ENCODE measurements at regions not wholly inside any gene's neighbourhood (a gene's known extent, or its start where the extent isn't known, plus 50 kb on each side); places are given as distances from the start of the nearest gene placed in this dataset.
"Not testable (repeated sequence)": the region's sequence is repeated elsewhere in the genome, so short reads cannot be mapped to it uniquely, and the experiment has no call there.

DNA sequence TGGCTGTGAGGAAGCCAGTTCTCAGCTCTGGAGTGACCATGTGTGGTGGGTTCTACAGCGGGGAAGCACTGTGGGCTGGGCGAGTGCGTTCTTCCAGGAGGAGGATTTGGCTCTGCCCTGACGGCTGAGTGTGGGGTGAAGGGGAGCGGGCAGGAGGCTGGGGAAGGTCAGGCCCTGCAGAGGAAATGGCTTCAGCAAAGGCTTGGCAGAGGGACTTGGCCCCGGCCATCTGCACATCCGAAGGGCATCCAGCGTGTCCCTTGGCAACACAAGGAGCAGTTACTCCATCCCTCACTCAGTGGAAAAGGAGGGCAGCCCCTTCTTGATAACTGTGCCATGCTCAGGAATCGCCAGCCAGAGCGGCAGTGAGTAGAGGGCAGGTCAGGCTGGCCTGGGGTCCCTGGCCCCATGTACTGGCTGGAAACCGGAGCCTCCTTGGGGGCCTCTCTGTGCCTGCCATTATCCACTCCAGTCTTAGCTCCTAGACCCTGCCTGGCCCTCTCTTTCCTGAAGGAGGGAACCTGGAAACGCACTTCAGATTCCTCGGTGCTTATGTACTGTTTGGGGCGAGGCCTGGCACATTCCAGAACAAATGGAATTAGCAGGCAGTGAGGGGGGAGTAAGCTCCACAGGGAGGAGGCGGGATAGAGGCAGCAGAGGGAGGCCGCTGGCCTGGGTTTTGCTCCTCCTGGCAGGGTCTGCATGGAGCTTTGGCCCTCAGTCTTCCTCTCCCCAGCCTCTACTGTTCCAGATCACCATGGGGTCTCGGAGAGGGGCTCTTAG is 133.6 kb upstream of the NCOR2 start:
- Histone ChIP-seq H3K9ac (ENCODE audit: insufficient read length) (no peak overlapping the region), H3K36me3 (ENCODE audit: insufficient read depth, low read length) (no peaks in the 10 kb centered on the region), H3K9me3 (ENCODE audit: low read depth, low read length) (no peaks in the 10 kb centered on the region), H3K4me3 (no peak overlapping the region), H3K27ac (no peak overlapping the region)
- TF ChIP-seq FOXP2 (optimal IDR thresholded peaks at IDR 0.05; ENCODE audit: control extremely low read depth, extremely low read length, insufficient read depth), result no peak
- TF ChIP-seq EZH2 (IDR thresholded peaks at IDR 0.05), result no peak
- TF ChIP-seq POLR2AphosphoS5 (IDR thresholded peaks at IDR 0.05; ENCODE audit: borderline replicate concordance, low read depth, low read length), result no peak
- DNase-seq (ENCODE audit: low read depth, low spot score), result no peak

DNA sequence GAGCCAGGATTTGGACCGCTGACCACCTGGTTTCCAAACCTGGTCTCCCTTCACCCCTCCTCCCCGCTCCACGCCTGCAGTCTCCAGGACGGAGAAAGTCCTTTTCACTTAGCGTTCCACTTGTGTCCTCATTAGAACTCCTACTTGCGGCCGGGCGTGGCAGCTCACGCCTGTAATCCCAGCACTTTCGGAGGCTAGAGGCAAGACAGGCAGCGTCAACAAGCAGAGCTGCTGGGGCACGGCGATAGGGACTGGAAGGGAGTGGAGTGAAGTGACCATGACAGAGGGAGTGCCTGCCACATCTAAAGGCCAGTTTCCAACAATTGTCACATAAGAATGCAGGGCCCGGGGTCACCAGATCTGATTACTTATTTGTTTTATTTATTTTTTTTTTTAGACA is 132.5 kb upstream of the NCOR2 start:
- no peak overlapping the region for H3K4me3 ChIP-seq
- no peak for DNase-seq (ENCODE audit: low read depth, low spot score)
- H3K9ac ChIP-seq (ENCODE audit: insufficient read length), result no peak overlapping the region
- no peaks in the 10 kb centered on the region for H3K36me3 ChIP-seq (ENCODE audit: insufficient read depth, low read length)
- TF ChIP-seq FOXP2 (optimal IDR thresholded peaks at IDR 0.05; ENCODE audit: control extremely low read depth, extremely low read length, insufficient read depth), result no peak
- TF ChIP-seq EZH2 (IDR thresholded peaks at IDR 0.05), result no peak
- TF ChIP-seq POLR2AphosphoS5 (IDR thresholded peaks at IDR 0.05; ENCODE audit: borderline replicate concordance, low read depth, low read length), result no peak
- no peak overlapping the region for H3K27ac ChIP-seq
- no peaks in the 10 kb centered on the region for H3K9me3 ChIP-seq (ENCODE audit: low read depth, low read length)

DNA sequence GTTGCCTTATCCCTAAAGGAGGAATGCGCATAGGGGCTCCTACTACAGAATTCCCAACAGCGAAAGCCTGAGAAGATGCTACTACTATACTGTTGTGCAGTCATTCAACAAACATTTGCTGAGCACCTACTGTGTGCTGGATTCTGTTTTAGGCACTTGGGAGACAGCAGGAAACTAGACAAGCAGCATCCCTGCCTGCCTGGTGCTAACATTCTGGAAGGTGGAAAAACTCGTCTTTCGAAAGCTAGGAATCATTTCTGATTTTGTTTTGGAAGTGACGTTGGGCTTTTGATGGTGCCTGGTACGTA is 131.5 kb upstream of the NCOR2 start:
- no peak overlapping the region for H3K27ac ChIP-seq
- TF ChIP-seq POLR2AphosphoS5 (IDR thresholded peaks at IDR 0.05; ENCODE audit: borderline replicate concordance, low read depth, low read length) (no peak), EZH2 (IDR thresholded peaks at IDR 0.05) (no peak), FOXP2 (optimal IDR thresholded peaks at IDR 0.05; ENCODE audit: control extremely low read depth, extremely low read length, insufficient read depth) (no peak)
- DNase-seq (ENCODE audit: low read depth, low spot score), result no peak

DNA sequence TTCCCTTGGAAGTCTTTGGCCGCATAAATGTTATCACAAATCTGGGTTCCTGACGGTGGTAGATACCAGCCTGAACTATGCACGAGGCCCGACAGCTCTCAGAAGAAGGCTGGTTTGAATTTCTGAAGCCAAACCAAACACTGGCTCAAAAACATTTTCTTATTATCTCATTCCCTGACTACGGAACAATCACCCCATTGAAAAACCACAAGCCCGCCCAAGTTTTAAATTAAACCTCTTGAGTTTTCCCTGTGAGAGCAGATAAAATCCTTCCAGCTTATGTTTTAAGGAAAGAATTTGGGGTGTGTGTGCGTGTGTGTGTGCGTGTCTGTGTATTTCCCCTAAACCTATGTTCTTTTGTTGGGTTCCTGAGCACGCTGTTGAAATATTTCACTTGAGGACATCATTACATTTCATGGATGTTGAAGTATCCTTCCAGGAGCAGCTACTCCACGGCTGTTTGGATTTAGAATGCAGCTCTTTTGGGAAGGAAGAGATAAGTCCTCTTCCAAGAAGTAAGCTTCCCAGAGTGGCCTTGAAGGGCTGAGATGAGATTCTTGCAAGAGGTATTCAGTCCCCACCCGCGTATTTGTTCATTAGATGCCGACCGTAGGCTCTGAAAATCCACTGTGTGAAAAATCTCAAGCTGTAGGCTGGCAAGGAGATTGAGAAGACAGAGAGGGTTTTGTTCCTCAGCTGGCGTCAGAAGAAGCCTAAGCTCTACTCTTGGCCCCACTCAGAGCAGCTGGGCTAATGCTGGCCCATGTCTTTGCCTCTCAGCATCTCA is 131.0 kb upstream of the NCOR2 start:
- no peak for DNase-seq (ENCODE audit: low read depth, low spot score)
- Histone ChIP-seq H3K4me3 (peak overlapping the region; percentile 23; the same call in 1 of the 2 replicates), H3K36me3 (ENCODE audit: insufficient read depth, low read length) (no peaks in the 10 kb centered on the region), H3K27ac (peak overlapping the region; percentile 53), H3K9me3 (ENCODE audit: low read depth, low read length) (no peaks in the 10 kb centered on the region), H3K9ac (ENCODE audit: insufficient read length) (peak overlapping the region; percentile 35)
- no peak for TF ChIP-seq POLR2AphosphoS5 (IDR thresholded peaks at IDR 0.05; ENCODE audit: borderline replicate concordance, low read depth, low read length)
- no peak for TF ChIP-seq EZH2 (IDR thresholded peaks at IDR 0.05)
- TF ChIP-seq FOXP2 (optimal IDR thresholded peaks at IDR 0.05; ENCODE audit: control extremely low read depth, extremely low read length, insufficient read depth), result no peak

More for the DNA sequence above, 131.5 kb upstream of the NCOR2 start:
- Histone ChIP-seq H3K36me3 (ENCODE audit: insufficient read depth, low read length) (no peaks in the 10 kb centered on the region), H3K9me3 (ENCODE audit: low read depth, low read length) (no peaks in the 10 kb centered on the region), H3K4me3 (no peak overlapping the region), H3K9ac (ENCODE audit: insufficient read length) (no peak overlapping the region)

DNA sequence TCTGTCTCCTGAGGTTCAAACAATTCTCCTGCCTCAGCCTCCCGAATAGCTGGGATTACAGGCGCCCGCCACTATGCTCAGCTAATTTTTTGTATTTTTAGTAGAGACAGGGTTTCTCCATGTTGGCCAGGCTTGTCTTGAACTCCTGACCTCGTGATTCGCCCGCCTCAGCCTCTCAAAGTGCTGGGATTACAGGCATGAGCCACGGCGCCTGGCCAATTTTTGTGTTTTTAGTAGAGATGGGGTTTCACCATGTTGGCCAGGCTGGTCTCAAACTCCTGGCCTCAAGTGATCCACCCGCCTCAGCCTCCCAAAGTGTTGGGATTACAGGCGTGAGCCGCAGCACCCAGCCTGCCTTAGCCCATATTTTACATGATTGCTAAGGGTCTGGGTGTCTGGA is 130.3 kb upstream of the NCOR2 start:
- H3K27ac ChIP-seq, result 0 out of 2 replicates have a peak overlapping the region, but pooled peaks have one; percentile 53
- not testable (repeated sequence) for DNase-seq (ENCODE audit: low read depth, low spot score); H3K9me3 ChIP-seq (ENCODE audit: low read depth, low read length); H3K4me3 ChIP-seq; H3K36me3 ChIP-seq (ENCODE audit: insufficient read depth, low read length); H3K9ac ChIP-seq (ENCODE audit: insufficient read length)

DNA sequence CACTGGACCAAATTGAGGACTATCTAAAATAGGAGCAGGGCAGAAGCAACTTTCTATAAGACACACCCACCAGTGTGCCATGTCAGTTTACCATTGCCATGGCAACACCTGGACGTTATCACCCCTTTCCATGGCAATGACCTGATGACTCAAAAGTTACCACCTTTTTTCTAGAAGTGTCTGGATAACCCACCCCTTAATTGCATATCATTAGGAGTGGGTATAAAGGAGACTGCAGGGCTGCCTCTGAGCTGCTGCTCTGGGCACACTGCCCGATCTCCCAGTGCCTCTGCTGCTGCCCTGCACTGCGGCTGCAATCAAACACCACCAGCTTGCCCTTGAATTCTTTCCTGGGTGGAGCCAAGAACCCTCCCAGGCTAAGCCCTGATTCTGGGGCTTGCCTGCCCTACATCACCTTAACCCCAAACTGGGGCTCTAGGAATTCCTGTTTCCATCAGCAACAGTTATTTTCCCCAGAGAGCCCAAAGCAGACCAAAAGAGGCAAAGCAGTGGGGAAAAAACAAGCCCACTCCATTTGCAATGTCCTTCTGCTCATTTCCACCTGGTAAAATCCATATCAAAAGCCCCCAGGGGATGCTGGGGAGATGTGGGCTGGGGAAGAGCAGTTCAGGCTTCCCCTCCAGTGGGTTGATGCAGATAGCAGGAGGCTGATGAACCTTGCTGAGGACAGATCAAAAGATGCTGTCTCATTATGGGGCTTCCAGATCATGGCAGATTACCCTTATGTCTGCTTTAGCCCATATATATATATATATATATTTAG is 129.5 kb upstream of the NCOR2 start:
- Histone ChIP-seq H3K27ac (no peak overlapping the region), H3K36me3 (ENCODE audit: insufficient read depth, low read length) (no peaks in the 10 kb centered on the region), H3K9ac (ENCODE audit: insufficient read length) (no peak overlapping the region), H3K4me3 (no peak overlapping the region), H3K9me3 (ENCODE audit: low read depth, low read length) (no peaks in the 10 kb centered on the region)
- no peak for TF ChIP-seq FOXP2 (optimal IDR thresholded peaks at IDR 0.05; ENCODE audit: control extremely low read depth, extremely low read length, insufficient read depth)
- no peak for TF ChIP-seq EZH2 (IDR thresholded peaks at IDR 0.05)
- TF ChIP-seq POLR2AphosphoS5 (IDR thresholded peaks at IDR 0.05; ENCODE audit: borderline replicate concordance, low read depth, low read length), result no peak
- no peak for DNase-seq (ENCODE audit: low read depth, low spot score)

DNA sequence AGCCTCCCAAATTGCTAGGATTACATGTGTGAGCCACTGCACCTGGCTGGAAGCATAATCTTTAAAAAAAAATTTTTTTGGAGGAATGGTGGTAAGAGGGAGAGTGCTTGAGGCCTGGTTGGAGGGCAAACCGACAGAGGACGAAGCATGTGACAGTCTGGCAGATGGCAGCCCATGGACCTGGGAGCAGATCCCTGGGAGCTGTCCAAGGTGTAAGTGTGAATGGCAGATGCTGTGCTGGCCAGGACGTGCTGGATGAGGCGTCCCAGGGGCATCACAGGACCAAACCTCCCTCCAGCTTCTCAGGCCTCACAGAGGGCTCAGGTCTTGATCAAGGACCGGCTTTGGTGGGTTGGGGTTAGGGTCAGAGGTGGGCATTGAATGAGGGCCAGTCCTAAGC is 128.4 kb upstream of the NCOR2 start:
- Histone ChIP-seq H3K4me3 (no peak overlapping the region), H3K36me3 (ENCODE audit: insufficient read depth, low read length) (no peaks in the 10 kb centered on the region), H3K9ac (ENCODE audit: insufficient read length) (no peak overlapping the region), H3K27ac (no peak overlapping the region), H3K9me3 (ENCODE audit: low read depth, low read length) (no peaks in the 10 kb centered on the region)
- TF ChIP-seq FOXP2 (optimal IDR thresholded peaks at IDR 0.05; ENCODE audit: control extremely low read depth, extremely low read length, insufficient read depth), result no peak
- no peak for TF ChIP-seq POLR2AphosphoS5 (IDR thresholded peaks at IDR 0.05; ENCODE audit: borderline replicate concordance, low read depth, low read length)
- TF ChIP-seq EZH2 (IDR thresholded peaks at IDR 0.05), result no peak
- DNase-seq (ENCODE audit: low read depth, low spot score), result no peak

DNA sequence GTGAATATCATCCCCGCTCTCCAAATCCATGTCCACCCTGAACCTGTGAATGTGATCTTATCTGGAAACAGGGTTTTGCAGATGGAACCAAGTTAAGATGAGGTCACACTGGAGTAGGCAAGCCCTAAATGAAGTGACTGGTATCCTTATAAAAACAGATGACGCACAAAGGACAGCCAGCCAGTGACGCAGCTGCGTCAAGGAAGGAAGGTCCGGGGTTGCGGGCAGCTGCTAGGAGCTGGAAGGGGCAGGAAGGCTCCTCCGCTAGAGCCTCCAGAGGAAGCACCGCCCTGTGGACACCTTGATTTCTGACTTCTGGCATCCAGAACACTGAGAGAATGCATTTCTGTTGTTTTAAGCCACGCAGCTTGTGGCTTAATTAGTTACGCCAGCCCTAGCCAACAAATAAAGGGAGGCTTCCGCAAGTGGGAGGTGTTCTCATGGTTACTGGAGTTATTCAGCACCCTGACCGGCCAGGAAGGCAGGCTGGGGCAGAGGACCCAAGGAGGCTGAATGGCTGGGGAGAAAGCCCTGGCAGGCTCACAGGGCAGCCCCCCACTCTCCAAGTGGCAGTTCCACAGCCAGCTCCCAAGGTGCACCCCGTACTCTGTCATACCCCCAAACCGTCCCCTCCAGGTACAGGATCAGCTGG is 127.6 kb upstream of the NCOR2 start:
- Histone ChIP-seq H3K36me3 (ENCODE audit: insufficient read depth, low read length) (no peaks in the 10 kb centered on the region), H3K27ac (no peak overlapping the region), H3K9ac (ENCODE audit: insufficient read length) (no peak overlapping the region), H3K9me3 (ENCODE audit: low read depth, low read length) (no peaks in the 10 kb centered on the region), H3K4me3 (no peak overlapping the region)
- DNase-seq (ENCODE audit: low read depth, low spot score), result no peak
- TF ChIP-seq POLR2AphosphoS5 (IDR thresholded peaks at IDR 0.05; ENCODE audit: borderline replicate concordance, low read depth, low read length) (no peak), FOXP2 (optimal IDR thresholded peaks at IDR 0.05; ENCODE audit: control extremely low read depth, extremely low read length, insufficient read depth) (no peak), EZH2 (IDR thresholded peaks at IDR 0.05) (no peak)

Measured in SK-N-MC (cell line).